ENCODE measurements at regions not wholly inside any gene's neighbourhood (a gene's known extent, or its start where the extent isn't known, plus 50 kb on each side); places are given as distances from the start of the nearest gene placed in this dataset.

DNA sequence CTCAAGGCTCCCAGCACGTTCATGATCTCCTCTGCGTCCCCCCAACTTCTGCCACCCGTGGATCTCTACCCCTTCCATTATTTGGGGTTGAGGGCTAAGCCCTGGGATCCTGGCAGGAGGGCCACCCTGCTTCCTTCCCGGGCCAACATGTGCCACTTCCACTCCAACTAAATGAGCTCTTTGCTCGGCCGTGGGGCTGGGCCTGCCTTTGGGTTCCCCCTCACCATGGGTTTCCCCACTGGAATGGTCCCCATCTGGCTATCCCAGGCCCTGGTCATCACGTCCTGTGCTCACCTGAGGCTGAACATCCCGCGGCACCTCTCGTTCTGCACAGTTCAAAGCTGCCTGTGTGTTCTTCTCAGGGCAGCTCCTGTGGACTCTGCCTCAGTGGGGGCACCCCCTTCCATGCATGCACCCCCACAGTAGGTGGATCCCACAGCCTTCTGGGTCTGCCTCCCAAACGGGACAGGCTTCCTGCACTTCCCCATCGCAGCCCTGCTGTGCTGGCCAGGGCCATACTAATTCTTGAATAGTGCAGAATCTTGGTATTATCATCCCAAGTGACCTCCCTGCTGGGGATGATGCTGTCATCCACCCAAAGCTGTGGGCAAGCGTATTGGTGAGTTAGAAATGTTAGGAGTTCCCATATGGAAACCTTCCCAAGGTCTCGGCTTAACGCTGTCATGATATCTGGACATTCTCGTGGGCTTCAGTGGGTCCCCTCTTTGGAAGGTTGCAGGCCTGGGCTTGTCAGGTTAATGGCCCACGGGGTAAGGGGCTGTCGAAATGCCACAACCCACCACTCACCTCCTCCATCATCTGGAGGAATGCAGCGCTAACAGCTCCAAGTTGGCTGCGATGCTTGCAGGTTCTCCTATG, 150.5 kb upstream of the TWIST2 start:
- no peak for DNase-seq (ENCODE audit: low read depth)

DNA sequence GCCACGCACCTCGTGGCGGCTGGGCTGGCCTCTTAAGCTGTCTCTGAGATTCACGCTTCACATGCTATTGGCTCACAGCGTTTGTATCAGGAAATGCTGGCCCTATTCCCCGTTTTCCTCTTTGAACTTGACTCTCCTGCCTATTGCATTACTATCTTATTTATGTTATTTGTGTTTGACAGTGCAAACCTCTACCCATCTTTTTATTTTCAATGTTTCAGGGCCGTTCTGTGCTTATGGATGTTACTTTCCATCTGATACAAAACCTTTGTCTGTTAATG, 149.9 kb upstream of the TWIST2 start:
- no peak for DNase-seq (ENCODE audit: low read depth)

DNA sequence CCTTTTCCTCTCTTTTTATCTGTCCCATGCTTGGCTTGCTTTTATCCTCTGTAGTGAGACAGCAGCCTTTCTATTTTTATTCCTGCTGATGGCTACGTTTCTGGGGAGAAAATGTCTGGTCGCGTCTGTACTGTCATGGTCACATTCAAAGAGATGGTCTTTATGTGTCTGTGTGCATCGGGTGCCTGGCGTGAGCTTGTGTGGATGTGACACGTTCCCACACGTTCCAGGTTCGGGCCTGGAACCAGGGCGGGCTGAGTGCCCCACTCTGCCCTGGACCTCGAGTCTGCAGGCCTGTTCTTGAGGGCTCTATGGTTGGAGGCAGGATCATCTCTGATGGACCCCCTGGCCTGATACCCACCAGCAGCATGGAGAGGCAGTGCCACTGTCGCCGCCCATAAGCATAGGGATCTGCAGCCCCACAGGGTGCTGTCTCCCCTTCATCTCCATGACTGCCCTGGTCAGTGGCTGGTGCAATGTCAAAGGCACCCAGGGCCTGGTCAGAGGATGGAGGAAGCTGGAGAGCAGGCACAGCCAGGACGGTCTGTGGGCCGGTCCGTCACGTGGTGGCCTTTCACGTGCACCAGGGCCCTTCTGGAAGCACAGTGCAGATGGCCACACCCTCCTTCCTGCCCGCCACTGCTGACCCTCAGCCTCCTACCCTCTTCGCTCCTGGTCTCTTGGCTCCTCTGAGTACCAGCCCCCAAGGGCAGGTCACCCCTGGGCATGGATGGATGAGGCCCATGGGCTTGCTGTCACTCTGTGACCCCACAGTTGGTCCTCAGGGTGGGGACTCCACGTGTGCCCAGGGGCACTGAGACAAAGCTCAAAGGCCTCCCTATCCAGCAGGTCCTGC, 149.2 kb upstream of the TWIST2 start:
- no peak for DNase-seq (ENCODE audit: low read depth)

DNA sequence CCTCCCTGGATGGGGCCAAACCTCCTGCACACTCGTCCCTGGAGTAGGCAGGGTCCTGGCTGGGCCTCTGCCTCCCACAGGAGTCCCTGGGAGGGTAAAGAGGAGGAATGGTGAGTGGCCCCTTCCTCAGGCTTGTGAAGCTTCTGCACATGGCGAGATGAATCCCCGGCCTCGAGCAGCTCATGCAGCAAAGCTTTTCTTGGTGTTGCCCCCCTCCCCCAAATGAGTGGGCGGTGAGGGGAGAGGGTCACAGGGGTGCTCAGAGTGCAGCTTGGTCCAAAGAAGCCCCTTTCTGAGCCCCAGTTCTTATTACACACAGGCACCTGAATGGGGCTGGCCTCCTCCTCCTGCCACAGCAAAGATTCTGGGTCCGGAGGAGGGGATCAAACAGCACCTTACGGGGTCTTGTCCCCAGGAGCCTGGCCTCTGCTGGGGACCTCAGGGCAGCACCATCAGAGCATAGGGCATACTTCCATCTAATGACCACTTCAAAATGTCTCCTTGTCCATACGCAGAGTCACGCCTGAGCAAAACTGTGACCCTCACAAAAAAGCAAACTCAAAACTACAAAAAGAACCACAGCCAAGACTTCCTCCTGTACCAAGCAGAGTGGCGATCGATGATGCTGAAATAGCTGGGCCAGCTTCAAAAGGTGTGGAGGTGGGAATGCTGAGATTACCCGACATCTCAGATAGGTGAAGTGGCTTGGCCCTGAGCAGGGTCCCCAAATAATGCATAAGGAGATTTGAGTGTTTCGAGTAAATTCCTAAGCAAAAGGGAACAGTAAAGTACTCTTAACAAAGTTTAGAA, 148.4 kb upstream of the TWIST2 start:
- no peak for DNase-seq (ENCODE audit: low read depth)

DNA sequence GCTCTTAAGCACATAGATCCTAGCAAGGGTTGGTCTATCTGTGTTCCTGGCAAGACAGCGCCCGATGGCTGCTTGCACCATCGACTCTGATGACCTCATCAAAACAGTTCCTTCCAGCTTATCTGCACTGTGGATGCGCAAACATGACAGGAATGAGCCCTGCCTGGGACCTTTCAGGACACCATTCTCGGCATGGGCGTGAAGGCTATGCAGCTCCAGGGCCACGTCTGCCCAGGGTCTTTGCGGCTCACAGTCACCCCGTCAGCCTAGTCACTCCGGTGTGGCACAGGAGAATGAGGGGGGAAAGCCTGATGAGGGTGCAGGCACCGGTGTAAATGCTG, 147.8 kb upstream of the TWIST2 start:
- no peak for DNase-seq (ENCODE audit: low read depth)

DNA sequence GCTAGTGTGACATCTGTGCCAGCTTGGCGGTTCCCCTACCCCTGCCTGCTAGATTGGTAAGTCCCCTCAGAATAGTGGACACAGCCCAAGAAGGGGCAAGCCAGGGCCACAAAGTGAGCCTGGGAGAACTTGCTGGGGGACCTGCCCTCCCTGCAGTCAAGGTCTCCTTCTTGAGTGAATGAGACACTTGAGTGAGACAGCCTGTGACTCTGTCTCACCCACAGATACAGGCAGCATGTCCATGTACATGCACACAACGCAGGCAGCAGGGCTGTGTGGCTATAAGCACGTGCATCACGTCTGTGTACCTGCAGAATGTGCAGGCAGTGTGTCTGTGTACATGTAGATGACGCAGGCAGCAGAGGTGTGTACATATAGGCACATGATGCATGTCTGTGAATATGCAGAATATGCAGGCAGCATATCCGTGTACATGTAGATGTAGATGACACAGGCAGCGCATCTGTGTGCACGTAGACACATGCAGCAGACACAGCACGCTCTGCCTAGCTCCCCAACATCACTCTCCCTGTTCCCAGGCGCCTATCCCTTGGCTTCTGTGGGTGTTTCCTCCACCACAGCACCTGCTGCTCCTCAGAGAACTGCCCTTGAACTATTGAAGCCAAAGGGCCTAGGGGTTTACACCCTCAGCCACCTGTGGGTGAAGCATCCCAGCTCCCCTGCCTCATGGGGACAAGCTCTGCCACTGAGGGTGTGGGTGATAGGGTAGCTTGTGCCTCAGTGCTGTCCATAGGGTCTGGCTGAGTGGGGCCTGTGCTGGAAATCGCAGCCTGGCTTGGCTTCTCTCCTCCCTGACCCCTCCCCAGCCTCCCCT, 147.2 kb upstream of the TWIST2 start:
- DNase-seq (ENCODE audit: low read depth): no peak

DNA sequence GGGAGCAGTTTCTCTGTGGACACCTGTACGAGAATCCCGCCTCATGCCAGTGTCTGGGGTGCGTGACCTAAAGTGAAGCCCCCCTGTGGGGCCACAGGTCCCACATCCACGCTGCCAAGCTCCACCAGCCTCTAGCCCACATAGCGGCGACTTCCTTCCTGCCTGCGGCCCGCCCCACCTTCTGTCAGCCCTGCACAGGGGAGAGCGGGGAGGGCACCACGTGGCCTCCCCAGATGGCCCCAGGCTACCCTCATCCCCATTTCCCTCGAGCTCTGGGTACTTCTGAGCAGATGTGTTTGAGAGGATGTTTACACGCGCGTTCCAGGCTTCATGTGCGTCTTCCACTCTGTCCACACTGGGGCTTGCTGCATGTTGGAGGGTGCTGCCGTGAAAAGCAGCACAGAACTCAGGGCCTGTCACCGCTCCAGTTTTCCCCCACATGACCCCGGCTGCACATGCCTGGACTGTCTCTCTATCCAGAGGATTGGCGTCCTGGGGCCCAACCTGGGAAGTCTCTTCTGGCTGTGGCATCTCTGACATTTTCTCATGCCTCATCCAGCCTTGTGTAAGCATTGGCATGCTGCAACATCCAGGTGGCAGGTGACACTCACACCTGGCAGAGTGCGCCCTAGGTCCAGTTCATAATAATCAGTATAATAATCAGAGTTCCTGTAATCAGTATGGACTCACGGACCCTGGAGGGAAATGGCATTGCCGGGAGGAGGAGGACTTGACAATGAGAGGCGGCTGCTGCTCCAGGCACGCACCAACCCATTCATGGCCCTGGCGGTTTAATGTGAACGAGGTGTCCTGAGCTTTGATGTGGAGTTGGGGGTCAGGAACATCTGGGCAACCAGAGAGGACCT, 146.3 kb upstream of the TWIST2 start:
- DNase-seq (ENCODE audit: low read depth): no peak

DNA sequence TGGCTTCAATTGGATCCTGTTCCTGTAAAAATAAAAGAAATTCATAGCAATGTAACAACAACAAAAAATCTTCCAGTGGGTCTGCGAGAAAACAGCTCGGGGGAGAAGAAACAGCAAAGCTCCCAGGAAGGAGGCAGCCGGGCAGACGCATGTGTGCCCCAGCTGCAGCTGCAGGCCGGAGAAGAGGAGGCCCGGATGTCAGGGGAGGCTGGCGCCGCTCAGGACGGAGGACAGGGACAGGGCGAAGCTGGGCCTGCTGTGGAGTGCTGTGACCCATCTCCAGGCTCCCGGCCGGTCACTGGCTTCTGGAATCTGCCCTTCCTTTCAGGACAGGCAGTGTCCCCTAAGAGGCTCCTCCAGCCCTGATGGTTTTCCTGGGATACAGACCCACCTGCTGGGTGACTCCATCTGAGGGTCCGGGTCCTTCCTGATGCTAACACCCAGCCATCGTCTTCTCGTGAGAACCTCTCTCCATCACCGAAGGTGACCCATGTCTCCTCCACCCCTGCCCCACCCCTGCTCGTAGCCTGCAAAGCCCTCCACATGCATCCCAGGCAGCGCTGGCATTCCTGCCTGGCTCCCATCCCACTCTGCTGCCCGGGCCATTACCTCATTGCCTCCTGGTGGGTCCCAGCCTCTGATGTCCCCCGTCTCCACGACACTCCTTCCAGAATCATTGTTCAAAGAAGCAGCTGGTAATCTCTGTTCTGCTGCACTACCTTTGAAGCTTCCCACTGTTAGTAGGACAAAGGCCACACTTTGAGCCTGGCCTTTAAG, 145.4 kb upstream of the TWIST2 start:
- no peak for DNase-seq (ENCODE audit: low read depth)

DNA sequence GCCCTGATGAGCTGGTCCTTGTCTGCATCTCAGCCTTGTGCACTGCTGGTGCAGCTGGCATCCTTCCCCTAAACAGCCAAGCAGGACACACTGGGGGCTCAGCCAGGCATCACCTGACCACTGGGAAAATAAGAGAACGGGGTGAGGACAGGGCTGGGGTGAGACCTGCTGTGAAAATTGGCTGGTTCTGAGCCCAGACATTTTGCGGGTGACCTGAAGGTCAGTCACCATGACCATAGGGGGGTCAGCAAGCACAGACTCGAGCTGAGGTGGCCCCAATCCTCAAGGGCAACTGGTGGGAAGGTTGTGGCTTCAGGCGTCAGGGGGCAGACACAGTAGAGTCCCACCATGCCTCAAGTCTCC, 144.9 kb upstream of the TWIST2 start:
- no peak for DNase-seq (ENCODE audit: low read depth)

DNA sequence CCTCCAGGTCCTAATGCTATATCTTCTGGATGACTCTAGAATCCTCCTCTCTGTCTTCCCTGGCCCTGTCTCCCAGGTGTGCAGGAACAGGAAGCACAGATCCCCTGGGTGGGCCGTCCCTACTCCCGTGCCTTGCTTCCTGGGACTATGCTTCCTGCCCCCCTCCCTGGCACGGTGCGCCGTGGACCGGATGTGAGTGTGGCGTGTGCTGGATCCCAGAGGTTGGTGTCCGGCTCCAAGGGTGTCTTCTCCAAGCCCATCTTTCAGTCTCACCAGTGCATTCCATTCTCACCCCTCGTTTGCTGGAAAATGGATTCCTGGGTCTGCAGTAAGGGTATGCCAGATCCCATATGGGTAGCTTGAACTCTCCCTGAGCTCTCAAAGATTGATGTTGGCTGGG, 144.4 kb upstream of the TWIST2 start:
- no peak for DNase-seq (ENCODE audit: low read depth)

DNA sequence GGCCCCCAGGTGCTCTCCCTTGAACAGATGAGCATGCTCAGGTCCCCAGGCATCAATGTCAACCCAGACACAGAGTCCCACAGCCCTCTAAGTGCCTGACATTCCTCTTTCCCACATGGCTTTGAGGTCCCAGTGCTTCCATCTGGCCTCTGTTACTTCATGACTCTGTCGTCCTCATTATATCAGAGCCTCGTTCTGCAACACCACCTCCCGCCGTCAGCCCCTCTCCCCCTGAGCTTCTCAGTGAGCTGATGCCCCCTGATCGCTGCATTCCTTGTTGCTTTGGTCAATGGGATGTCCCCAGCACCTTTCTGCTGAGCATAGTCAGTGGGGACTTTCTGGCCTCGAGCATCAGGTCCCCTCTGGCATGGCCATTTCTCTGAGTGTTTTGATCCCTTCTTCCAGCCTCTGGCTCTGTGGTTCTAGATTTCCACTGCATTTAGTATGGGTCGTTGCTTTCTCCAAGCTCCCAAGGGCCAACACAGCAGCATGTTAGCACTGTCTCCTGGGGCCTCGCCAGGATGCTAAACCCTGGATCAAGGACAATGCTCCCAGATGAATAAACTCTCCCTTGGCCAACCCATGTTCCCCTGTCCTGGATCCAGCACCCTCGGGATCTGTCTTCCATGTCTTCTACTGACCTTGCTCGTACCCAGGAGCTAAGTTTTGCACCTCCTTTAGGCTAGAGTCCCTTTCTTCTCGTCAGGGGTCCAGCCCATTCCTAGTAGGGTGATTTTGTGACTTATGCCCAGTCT, 143.2 kb upstream of the TWIST2 start:
- DNase-seq (ENCODE audit: low read depth): no peak

DNA sequence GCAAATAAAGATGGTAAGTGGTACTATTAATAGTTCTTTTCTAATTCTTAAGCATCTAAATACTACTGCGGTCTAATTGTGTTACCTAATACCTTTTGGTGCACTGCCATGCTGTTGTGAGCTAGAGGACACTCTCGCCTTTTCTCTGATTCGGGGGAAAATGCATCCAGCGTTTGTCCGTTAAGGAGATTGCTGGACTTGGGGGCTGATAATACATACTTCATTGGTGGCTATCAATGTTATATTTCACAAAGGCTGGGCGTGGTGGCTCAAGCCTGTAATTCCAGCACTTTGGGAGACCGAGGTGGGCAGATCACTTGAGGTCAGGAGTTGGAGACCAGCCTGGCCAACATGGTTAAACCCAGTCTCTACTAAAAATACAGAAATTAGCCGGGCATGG, 141.7 kb upstream of the TWIST2 start:
- DNase-seq (ENCODE audit: low read depth): no peak

DNA sequence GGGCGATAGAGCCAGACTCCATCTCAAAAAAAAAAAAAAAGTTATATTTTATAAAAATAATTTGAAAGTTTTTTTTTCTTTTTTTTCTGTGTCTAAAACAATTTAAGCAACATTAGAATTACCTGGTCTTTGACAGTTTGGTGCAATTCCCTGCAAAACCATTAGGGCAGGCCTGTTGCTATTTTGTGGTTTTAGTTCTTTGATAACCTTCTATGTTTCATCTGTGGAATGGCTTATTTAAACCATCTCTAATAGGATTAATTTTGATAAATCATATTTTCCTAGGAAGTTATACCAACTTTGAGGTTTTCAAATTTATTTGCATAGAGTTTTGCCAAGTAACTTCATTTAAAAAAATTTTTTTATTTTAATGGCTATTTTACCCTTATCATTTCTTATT, 141.2 kb upstream of the TWIST2 start:
- DNase-seq (ENCODE audit: low read depth): no peak

DNA sequence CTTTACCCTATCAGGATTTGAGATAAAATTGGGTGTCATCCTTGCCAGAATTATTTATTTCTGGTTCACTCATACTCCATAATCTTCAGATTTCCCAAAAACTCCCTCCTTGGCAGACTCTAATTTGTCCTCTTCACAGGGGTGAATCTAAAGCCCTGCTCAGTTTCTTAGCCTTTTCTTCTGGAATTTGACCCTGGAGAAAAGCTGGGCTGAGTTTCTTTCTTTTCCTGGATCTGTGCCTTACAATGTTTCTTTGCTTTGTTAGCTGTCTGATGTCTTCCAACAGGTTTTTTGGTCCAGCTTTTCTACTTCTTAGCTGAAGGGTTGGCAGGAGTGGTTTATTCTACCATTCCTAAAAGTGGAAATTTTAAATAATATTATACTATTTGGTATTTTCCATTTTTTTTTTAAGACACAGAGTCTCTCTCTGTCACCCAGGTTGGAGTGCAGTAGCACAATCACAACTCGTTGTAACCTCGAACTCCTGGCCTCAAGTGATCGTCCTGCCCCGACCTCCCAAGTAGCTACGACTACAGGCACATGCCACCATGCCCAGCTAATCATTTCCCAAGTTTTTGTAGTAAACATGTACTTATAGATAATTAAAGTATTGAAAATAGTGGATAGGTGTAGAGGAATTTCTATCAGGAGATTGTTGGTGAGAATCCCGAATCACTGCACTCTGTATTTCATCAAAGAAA, 138.4 kb upstream of the TWIST2 start:
- no peak for DNase-seq (ENCODE audit: low read depth)

DNA sequence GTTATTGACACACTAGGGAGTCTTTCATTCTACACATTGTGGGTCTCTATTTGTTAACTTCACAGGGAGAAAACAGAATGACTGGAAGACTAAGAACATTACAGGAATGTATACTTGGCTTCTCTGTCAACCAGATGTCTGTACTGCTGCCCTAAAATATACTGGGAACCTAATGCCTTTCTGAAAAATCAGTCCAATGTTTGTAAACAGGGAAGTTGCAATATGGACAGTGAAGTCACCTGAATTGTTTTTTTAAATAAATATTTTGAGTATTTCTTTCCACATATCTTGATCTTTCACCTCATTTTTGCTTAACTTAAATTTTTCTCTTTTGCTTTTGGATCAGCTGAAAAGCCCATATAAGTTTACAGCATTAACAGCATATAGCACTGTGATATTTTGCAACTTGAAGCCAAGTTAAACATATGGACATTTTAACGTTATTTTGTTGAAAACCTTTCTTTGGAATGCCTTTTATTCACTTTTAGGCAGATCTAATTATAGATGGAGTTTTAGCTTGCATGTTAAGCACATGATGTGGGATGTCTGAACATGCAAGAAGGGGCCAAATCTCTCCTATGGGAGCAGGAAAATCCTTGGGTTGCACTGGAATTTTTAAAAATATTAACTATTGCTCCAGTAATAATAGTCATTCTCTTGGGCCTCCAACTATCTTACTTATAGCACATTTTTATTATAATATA, 137.7 kb upstream of the TWIST2 start:
- DNase-seq (ENCODE audit: low read depth): no peak

DNA sequence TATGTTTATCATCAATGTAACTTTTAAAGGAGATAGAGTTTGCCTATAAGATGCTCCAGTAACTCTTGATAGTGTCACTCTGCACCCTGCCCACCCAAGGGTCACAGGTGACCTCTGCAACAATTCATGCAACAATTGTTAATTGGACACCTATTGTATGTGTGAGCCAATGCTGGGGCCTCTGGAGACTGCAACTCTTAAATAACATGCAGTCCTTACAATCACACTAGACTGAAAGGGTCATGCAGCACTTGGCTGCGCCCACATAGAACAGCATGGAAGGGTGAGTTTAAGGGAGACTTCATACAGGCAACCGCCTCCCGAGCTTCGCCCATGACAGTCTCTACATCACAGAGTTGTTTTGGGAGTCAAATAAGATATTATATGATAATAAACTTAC, 137.1 kb upstream of the TWIST2 start:
- DNase-seq (ENCODE audit: low read depth): no peak

DNA sequence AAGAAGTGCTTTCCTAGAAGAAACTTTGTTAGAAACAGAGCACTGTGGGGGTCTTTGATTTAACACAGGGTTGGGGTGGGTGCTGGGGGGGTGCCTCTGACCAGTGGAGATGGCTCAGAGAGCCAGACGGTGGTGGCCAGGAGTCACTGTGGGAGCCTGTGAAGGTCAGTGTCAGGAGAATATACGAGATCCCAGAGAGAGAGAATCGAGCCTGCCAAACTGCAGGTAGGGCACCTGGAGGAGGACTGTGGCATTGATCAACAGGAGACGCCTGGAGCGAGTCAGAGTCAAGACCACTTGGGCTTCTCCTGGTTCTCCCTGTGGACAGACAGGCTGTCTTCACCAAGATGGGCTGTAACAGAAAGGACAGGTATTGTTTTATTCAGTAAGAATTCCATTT, 136.5 kb upstream of the TWIST2 start:
- DNase-seq (ENCODE audit: low read depth): no peak

Measured in myocyte (in vitro differentiated cells).